ENCODE measurements at regions not wholly inside any gene's neighbourhood (a gene's known extent, or its start where the extent isn't known, plus 50 kb on each side); places are given as distances from the start of the nearest gene placed in this dataset.

GRCh38 chr1:237998581-237998980, 107.9 kb upstream of the ZP4 start:
- no peaks in the 10 kb centered on the region for H3K36me3 ChIP-seq (ENCODE audit: control insufficient read depth, insufficient read depth, low read length)

DNA sequence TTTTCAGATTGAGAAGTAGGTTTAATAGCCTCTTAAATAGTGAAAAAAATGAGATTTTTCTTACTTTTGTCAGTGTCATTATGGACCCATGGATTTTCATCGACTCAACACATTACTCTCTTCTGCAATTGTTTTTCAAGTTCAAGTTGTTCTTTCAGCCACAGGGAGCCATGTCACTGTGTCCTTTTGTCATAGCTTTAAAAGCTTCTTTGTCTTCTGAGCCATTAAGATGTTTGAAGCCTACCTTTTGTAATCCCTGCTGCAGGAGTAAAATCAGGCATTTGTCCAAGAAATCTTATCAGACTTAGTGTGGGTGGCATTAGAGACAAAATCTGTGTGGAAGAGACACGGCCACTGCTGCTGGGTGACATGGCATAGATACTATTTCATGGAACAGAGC, 92.8 kb upstream of the ZP4 start:
- no peak overlapping the region for H3K9ac ChIP-seq (ENCODE audit: low read length)
- no peak overlapping the region for H3K27ac ChIP-seq (ENCODE audit: low read depth, low read length)
- H3K4me3 ChIP-seq (ENCODE audit: low read depth, low read length): no peak overlapping the region
- H3K36me3 ChIP-seq (ENCODE audit: control insufficient read depth, insufficient read depth, low read length): no peaks in the 10 kb centered on the region
- no peaks in the 10 kb centered on the region for H3K27me3 ChIP-seq (ENCODE audit: control insufficient read depth, insufficient read depth, low read length)
- H3K9me3 ChIP-seq (ENCODE audit: control insufficient read depth, insufficient read depth, low read depth, low read length): no peaks in the 10 kb centered on the region
- no peaks in the 10 kb centered on the region for H3K4me1 ChIP-seq (ENCODE audit: control insufficient read depth, insufficient read depth, low read length)

More at GRCh38 chr1:237998581-237998980, 107.9 kb upstream of the ZP4 start:
- H3K9me3 ChIP-seq (ENCODE audit: control insufficient read depth, insufficient read depth, low read depth, low read length): no peaks in the 10 kb centered on the region
- no peak overlapping the region for H3K4me3 ChIP-seq (ENCODE audit: low read depth, low read length)
- H3K27me3 ChIP-seq (ENCODE audit: control insufficient read depth, insufficient read depth, low read length): no peaks in the 10 kb centered on the region
- H3K27ac ChIP-seq (ENCODE audit: low read depth, low read length): no peak overlapping the region
- H3K9ac ChIP-seq (ENCODE audit: low read length): no peak overlapping the region
- no peaks in the 10 kb centered on the region for H3K4me1 ChIP-seq (ENCODE audit: control insufficient read depth, insufficient read depth, low read length)

GRCh38 chr1:237981223-237981622, 90.5 kb upstream of the ZP4 start:
- Histone ChIP-seq H3K27ac (ENCODE audit: low read depth, low read length) (no peak overlapping the region), H3K4me3 (ENCODE audit: low read depth, low read length) (no peak overlapping the region), H3K9ac (ENCODE audit: low read length) (no peak overlapping the region)

DNA sequence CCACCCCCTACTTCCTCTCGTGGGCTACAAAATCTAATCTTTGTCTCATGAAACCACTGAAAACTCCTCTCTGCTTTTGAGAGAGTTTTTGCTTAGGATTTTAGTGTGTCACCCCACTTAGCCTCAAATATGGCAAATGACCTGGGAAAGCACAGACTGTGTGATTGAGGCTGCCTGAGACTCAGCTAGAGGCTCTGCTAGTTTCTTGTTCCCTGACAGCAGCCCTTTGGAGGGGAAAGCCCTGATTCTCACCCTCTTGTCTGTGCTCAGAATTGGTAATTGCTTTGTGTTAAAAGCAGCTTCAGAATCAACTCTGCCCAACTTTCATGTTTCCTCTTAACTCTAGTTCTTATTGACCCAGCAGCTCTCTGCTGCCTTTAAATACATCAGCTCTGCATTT, 85.6 kb upstream of the ZP4 start:
- H3K9ac ChIP-seq (ENCODE audit: low read length): no peak overlapping the region
- H3K4me1 ChIP-seq (ENCODE audit: control insufficient read depth, insufficient read depth, low read length): peaks cover 11% of the 10 kb centered on the region
- H3K36me3 ChIP-seq (ENCODE audit: control insufficient read depth, insufficient read depth, low read length): no peaks in the 10 kb centered on the region
- no peak overlapping the region for H3K27ac ChIP-seq (ENCODE audit: low read depth, low read length)
- no peaks in the 10 kb centered on the region for H3K9me3 ChIP-seq (ENCODE audit: control insufficient read depth, insufficient read depth, low read depth, low read length)
- H3K4me3 ChIP-seq (ENCODE audit: low read depth, low read length): no peak overlapping the region
- H3K27me3 ChIP-seq (ENCODE audit: control insufficient read depth, insufficient read depth, low read length): no peaks in the 10 kb centered on the region

More at GRCh38 chr1:237981223-237981622, 90.5 kb upstream of the ZP4 start:
- Histone ChIP-seq H3K36me3 (ENCODE audit: control insufficient read depth, insufficient read depth, low read length) (no peaks in the 10 kb centered on the region), H3K27me3 (ENCODE audit: control insufficient read depth, insufficient read depth, low read length) (no peaks in the 10 kb centered on the region), H3K9me3 (ENCODE audit: control insufficient read depth, insufficient read depth, low read depth, low read length) (no peaks in the 10 kb centered on the region), H3K4me1 (ENCODE audit: control insufficient read depth, insufficient read depth, low read length) (peaks cover 10% of the 10 kb centered on the region)

GRCh38 chr1:237975903-237976302, 85.2 kb upstream of the ZP4 start:
- Histone ChIP-seq H3K4me1 (ENCODE audit: control insufficient read depth, insufficient read depth, low read length) (peaks cover 11% of the 10 kb centered on the region), H3K4me3 (ENCODE audit: low read depth, low read length) (no peak overlapping the region), H3K27me3 (ENCODE audit: control insufficient read depth, insufficient read depth, low read length) (no peaks in the 10 kb centered on the region), H3K36me3 (ENCODE audit: control insufficient read depth, insufficient read depth, low read length) (no peaks in the 10 kb centered on the region), H3K9me3 (ENCODE audit: control insufficient read depth, insufficient read depth, low read depth, low read length) (no peaks in the 10 kb centered on the region), H3K9ac (ENCODE audit: low read length) (no peak overlapping the region), H3K27ac (ENCODE audit: low read depth, low read length) (no peak overlapping the region)

- Histone ChIP-seq H3K27me3 (ENCODE audit: control insufficient read depth, insufficient read depth, low read length) (no peaks in the 10 kb centered on the region), H3K4me1 (ENCODE audit: control insufficient read depth, insufficient read depth, low read length) (peaks cover 11% of the 10 kb centered on the region), H3K4me3 (ENCODE audit: low read depth, low read length) (no peak overlapping the region), H3K27ac (ENCODE audit: low read depth, low read length) (no peak overlapping the region), H3K9ac (ENCODE audit: low read length) (no peak overlapping the region), H3K36me3 (ENCODE audit: control insufficient read depth, insufficient read depth, low read length) (no peaks in the 10 kb centered on the region), H3K9me3 (ENCODE audit: control insufficient read depth, insufficient read depth, low read depth, low read length) (0 out of 2 replicates have a peak, but pooled peaks cover 3% of the 10 kb centered on the region)
Measured at GRCh38 chr1:237975376-237975775, 84.7 kb upstream of the ZP4 start.

DNA sequence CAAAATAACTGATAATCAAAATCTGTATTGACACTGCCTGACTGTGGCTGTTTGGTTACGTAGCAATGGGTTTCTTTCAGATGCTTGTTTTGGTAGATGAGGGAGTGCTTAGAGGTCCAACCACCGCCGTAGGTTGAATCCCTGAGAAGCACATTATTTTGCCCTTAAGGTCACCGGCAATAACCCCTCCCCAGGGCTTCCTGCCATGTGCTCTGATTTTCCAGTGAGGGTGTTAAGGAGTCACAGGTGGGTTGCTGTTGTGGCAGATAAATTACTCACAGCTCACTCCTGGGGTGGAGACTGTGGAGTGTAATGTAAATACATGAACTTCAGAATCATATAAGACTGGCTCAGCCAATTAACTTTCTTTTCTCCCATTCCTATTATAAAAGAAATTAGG, 81.5 kb upstream of the ZP4 start:
- no peak overlapping the region for H3K27ac ChIP-seq (ENCODE audit: low read depth, low read length)
- 0 out of 2 replicates have a peak, but pooled peaks cover 3% of the 10 kb centered on the region for H3K9me3 ChIP-seq (ENCODE audit: control insufficient read depth, insufficient read depth, low read depth, low read length)
- H3K27me3 ChIP-seq (ENCODE audit: control insufficient read depth, insufficient read depth, low read length): no peaks in the 10 kb centered on the region
- no peaks in the 10 kb centered on the region for H3K36me3 ChIP-seq (ENCODE audit: control insufficient read depth, insufficient read depth, low read length)
- H3K4me3 ChIP-seq (ENCODE audit: low read depth, low read length): no peak overlapping the region
- no peak overlapping the region for H3K9ac ChIP-seq (ENCODE audit: low read length)
- peaks cover 8% of the 10 kb centered on the region for H3K4me1 ChIP-seq (ENCODE audit: control insufficient read depth, insufficient read depth, low read length)

DNA sequence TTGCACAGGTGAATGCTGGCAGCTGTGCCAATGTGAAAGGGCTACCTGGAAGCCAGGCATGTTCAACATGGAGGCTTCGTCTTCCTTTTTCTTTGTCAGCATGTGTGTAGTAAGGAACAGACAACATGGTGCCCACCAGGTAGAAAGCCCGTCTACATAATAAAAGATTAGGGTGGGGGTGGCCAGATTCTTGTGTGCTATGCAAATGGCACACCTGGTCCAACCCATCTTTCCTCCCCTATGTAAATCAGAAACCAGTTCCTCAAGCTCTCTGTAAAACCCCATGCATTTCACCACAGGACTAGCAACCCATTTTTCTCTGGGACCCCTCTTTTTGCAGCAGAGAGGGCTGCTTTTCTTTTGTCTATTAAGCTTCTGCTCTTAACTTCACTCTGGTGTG, 72.3 kb upstream of the ZP4 start:
- no peaks in the 10 kb centered on the region for H3K9me3 ChIP-seq (ENCODE audit: control insufficient read depth, insufficient read depth, low read depth, low read length)
- H3K9ac ChIP-seq (ENCODE audit: low read length): no peak overlapping the region
- H3K4me3 ChIP-seq (ENCODE audit: low read depth, low read length): no peak overlapping the region
- no peaks in the 10 kb centered on the region for H3K27me3 ChIP-seq (ENCODE audit: control insufficient read depth, insufficient read depth, low read length)
- H3K36me3 ChIP-seq (ENCODE audit: control insufficient read depth, insufficient read depth, low read length): no peaks in the 10 kb centered on the region
- H3K27ac ChIP-seq (ENCODE audit: low read depth, low read length): no peak overlapping the region
- H3K4me1 ChIP-seq (ENCODE audit: control insufficient read depth, insufficient read depth, low read length): no peaks in the 10 kb centered on the region; the same call in 1 of the 2 replicates

DNA sequence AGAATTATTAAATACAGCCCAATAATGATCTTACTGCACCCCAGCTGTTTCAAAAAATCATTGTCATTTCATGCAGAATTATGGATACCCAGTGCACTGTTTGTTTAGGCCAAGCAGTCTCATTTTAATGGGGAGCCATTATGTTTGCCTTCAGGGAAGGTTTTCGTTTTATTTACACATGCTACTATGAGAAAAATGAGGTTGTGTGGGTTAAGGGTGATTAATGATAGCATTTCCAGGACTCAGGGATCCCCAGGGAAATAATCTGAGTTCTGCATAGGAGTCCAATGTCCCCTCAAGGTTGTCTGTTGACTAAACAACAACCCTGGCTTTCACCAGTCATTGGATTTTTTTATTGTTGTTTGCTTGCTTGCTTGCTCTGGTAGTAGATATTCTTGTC, 71.0 kb upstream of the ZP4 start:
- Histone ChIP-seq H3K27me3 (ENCODE audit: control insufficient read depth, insufficient read depth, low read length) (no peaks in the 10 kb centered on the region), H3K27ac (ENCODE audit: low read depth, low read length) (no peak overlapping the region), H3K9me3 (ENCODE audit: control insufficient read depth, insufficient read depth, low read depth, low read length) (no peaks in the 10 kb centered on the region), H3K4me1 (ENCODE audit: control insufficient read depth, insufficient read depth, low read length) (no peaks in the 10 kb centered on the region; the same call in 1 of the 2 replicates), H3K9ac (ENCODE audit: low read length) (no peak overlapping the region), H3K4me3 (ENCODE audit: low read depth, low read length) (no peak overlapping the region), H3K36me3 (ENCODE audit: control insufficient read depth, insufficient read depth, low read length) (no peaks in the 10 kb centered on the region)

GRCh38 chr1:237959838-237960237, 69.1 kb upstream of the ZP4 start:
- no peaks in the 10 kb centered on the region for H3K27me3 ChIP-seq (ENCODE audit: control insufficient read depth, insufficient read depth, low read length)
- H3K4me1 ChIP-seq (ENCODE audit: control insufficient read depth, insufficient read depth, low read length): no peaks in the 10 kb centered on the region; the same call in 1 of the 2 replicates
- no peaks in the 10 kb centered on the region for H3K9me3 ChIP-seq (ENCODE audit: control insufficient read depth, insufficient read depth, low read depth, low read length)
- H3K4me3 ChIP-seq (ENCODE audit: low read depth, low read length): no peak overlapping the region
- no peaks in the 10 kb centered on the region for H3K36me3 ChIP-seq (ENCODE audit: control insufficient read depth, insufficient read depth, low read length)
- no peak overlapping the region for H3K27ac ChIP-seq (ENCODE audit: low read depth, low read length)
- H3K9ac ChIP-seq (ENCODE audit: low read length): no peak overlapping the region

DNA sequence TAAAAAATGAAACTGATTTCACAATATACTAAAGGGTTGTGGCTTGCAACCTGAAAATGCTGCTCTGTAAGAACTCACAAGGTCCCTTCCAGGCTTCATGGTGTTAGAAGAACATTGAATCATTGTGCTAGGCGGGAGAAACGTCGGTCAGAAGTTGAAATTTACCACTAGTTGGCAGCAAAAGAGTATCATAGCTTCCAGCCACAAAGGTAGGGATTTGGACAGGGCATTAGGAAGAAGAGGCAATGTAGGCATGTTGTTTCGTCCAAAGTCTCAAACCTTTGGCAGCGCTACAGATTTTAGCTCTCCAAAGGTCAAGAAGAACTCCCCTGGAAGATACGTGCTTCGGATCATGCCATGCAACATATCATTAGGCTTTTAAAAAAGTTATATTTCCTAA, 62.5 kb upstream of the ZP4 start:
- H3K9me3 ChIP-seq (ENCODE audit: control insufficient read depth, insufficient read depth, low read depth, low read length): no peaks in the 10 kb centered on the region
- no peaks in the 10 kb centered on the region for H3K4me1 ChIP-seq (ENCODE audit: control insufficient read depth, insufficient read depth, low read length)
- no peak overlapping the region for H3K27ac ChIP-seq (ENCODE audit: low read depth, low read length)
- H3K36me3 ChIP-seq (ENCODE audit: control insufficient read depth, insufficient read depth, low read length): no peaks in the 10 kb centered on the region
- no peak overlapping the region for H3K9ac ChIP-seq (ENCODE audit: low read length)
- no peak overlapping the region for H3K4me3 ChIP-seq (ENCODE audit: low read depth, low read length)
- no peaks in the 10 kb centered on the region for H3K27me3 ChIP-seq (ENCODE audit: control insufficient read depth, insufficient read depth, low read length)

All from HUES6 (cell line).